Mesenchymal stem cell (in vitro differentiated cells and primary cell): ENCODE measurements at regions not wholly inside any gene's neighbourhood (a gene's known extent, or its start where the extent isn't known, plus 50 kb on each side); places are given as distances from the start of the nearest gene placed in this dataset.

Experiments used
- DNase-seq: peaks from one replicate; pipeline ENCODE4 v3.0.0-alpha.2; 2013
- H2AFZ ChIP-seq: one replicate; pipeline ENCODE4 v1.6.1; 2013; ENCODE audit warnings: low read depth, mild to moderate bottlenecking, control low read depth, inconsistent platforms, low read length, moderate library complexity
- H2AK5ac ChIP-seq: 2 replicates; pipeline ENCODE4 v1.6.1; 2013; ENCODE audit warnings: low read length, moderate library complexity, mild to moderate bottlenecking, inconsistent platforms; ENCODE audit not compliant: severe bottlenecking
- H2BK120ac ChIP-seq: one replicate; pipeline ENCODE4 v1.6.1; 2013; ENCODE audit warnings: low read depth, mild to moderate bottlenecking, inconsistent platforms, low read length, moderate library complexity
- H2BK12ac ChIP-seq, 2 experiments: one replicate each; pipeline ENCODE4 v1.6.1; 2013; ENCODE audit warnings: inconsistent platforms in 2 of 2, low read length in 2 of 2, mild to moderate bottlenecking in 2 of 2, moderate library complexity in 2 of 2, control low read depth in 1 of 2
- H2BK15ac ChIP-seq: one replicate; pipeline ENCODE4 v1.6.1; 2013; ENCODE audit warnings: mild to moderate bottlenecking, low read depth, inconsistent platforms; ENCODE audit not compliant: poor library complexity, severe bottlenecking
- H2BK5ac ChIP-seq: 2 replicates; pipeline ENCODE4 v1.6.1; 2013; ENCODE audit warnings: low read depth, mild to moderate bottlenecking, low read length, control low read depth, inconsistent platforms; ENCODE audit not compliant: poor library complexity, severe bottlenecking
- H3K14ac ChIP-seq, 2 experiments: one replicate each; pipeline ENCODE4 v1.6.1; 2013; ENCODE audit warnings: inconsistent platforms in 2 of 2, low read length in 2 of 2, control low read depth in 1 of 2, mild to moderate bottlenecking in 1 of 2, moderate library complexity in 1 of 2
- H3K18ac ChIP-seq, 2 experiments: one replicate each; pipeline ENCODE4 v1.6.1; 2013; ENCODE audit warnings: inconsistent platforms in 2 of 2, low read length in 2 of 2, control low read depth in 1 of 2, low read depth in 1 of 2, mild to moderate bottlenecking in 1 of 2
- H3K23ac ChIP-seq, 2 experiments: one replicate each; pipeline ENCODE4 v1.6.1; 2013; ENCODE audit warnings: inconsistent platforms in 2 of 2, low read length in 2 of 2, mild to moderate bottlenecking in 2 of 2, moderate library complexity in 2 of 2, control low read depth in 1 of 2
- H3K27ac ChIP-seq: 2 replicates; pipeline ENCODE4 v1.5.1; 2013; ENCODE audit warnings: mild to moderate bottlenecking, moderate library complexity, low read length, control low read depth, inconsistent platforms; ENCODE audit not compliant: poor library complexity, severe bottlenecking
- H3K27me3 ChIP-seq, 2 experiments: 2 replicates each; pipeline versions ENCODE4 v1.6.1 to v1.7.0; 2013; ENCODE audit warnings: low read length in 2 of 2, mild to moderate bottlenecking in 2 of 2, moderate library complexity in 2 of 2, control low read depth in 1 of 2, inconsistent platforms in 1 of 2; ENCODE audit not compliant: control insufficient read depth in 1 of 2, insufficient read depth in 1 of 2
- H3K36me3 ChIP-seq, 2 experiments: 2 replicates each; pipeline versions ENCODE4 v1.6.1 to v1.7.0; 2013; ENCODE audit warnings: low read length in 2 of 2, control low read depth in 1 of 2, inconsistent platforms in 1 of 2, low read depth in 1 of 2, mild to moderate bottlenecking in 1 of 2; ENCODE audit not compliant: insufficient read depth in 2 of 2, control insufficient read depth in 1 of 2
- H3K4ac ChIP-seq, 2 experiments: one replicate each; pipeline ENCODE4 v1.6.1; 2013; ENCODE audit warnings: inconsistent platforms in 2 of 2, low read length in 2 of 2, mild to moderate bottlenecking in 2 of 2, moderate library complexity in 2 of 2, control low read depth in 1 of 2, low read depth in 1 of 2
- H3K4me1 ChIP-seq: 2 replicates; pipeline ENCODE4 v1.6.1; 2013; ENCODE audit warnings: low read depth, low read length, control low read depth; ENCODE audit not compliant: control insufficient read depth, insufficient read depth
- H3K4me2 ChIP-seq: 2 replicates; pipeline ENCODE4 v1.6.1; 2013; ENCODE audit warnings: low read length, mild to moderate bottlenecking, inconsistent platforms; ENCODE audit not compliant: poor library complexity, severe bottlenecking
- H3K4me3 ChIP-seq, 2 experiments: 2 replicates each; pipeline versions ENCODE4 v1.5.1 to v1.7.0; 2013; ENCODE audit warnings: low read length in 2 of 2, mild to moderate bottlenecking in 2 of 2, control low read depth in 1 of 2, low read depth in 1 of 2; ENCODE audit not compliant: insufficient read depth in 1 of 2
- H3K79me1 ChIP-seq: replicated peaks from 2 replicates; pipeline ENCODE4 v1.6.1; 2013; ENCODE audit warnings: mild to moderate bottlenecking, control low read depth, low read length, inconsistent platforms; ENCODE audit not compliant: poor library complexity, severe bottlenecking
- H3K9ac ChIP-seq: 2 replicates; pipeline ENCODE4 v1.7.0; 2013; ENCODE audit warnings: mild to moderate bottlenecking, low read length, moderate library complexity
- H3K9me3 ChIP-seq: 2 replicates; pipeline ENCODE4 v1.7.0; 2013; ENCODE audit warnings: mild to moderate bottlenecking, low read length; ENCODE audit not compliant: control insufficient read depth
- H4K8ac ChIP-seq: one replicate; pipeline ENCODE4 v1.6.1; 2013; ENCODE audit warnings: inconsistent platforms, mild to moderate bottlenecking, low read length, moderate library complexity
- H4K91ac ChIP-seq: one replicate; pipeline ENCODE4 v1.6.1; 2013; ENCODE audit warnings: mild to moderate bottlenecking, low read length, inconsistent platforms
- WGBS: methylation state at CpG from one replicate; pipeline ENCODE4 v1.1.7; 2013; ENCODE audit warnings: mixed read lengths; 5-methylcytosine and 5-hydroxymethylcytosine counted together

- H2BK12ac ChIP-seq: no peak overlapping the region
Measured at GRCh38 chr4:138646383-138646782, 369.2 kb upstream of the NOCT start.

GRCh38 chr4:138645289-138645688, 370.3 kb upstream of the NOCT start:
- WGBS: 36% methylated on average over 2 of the region's 4 CpGs

More at GRCh38 chr4:138646383-138646782, 369.2 kb upstream of the NOCT start:
- H4K8ac ChIP-seq: no peak overlapping the region
- WGBS: 80% methylated on average over 2 of the region's 4 CpGs
- H3K27me3 ChIP-seq: no peaks in the 10 kb centered on the region
- DNase-seq: no peak
- H3K18ac ChIP-seq: no peak overlapping the region
- H3K4ac ChIP-seq: no peak overlapping the region
- no peak overlapping the region for H2BK15ac ChIP-seq
- no peak overlapping the region for H2AFZ ChIP-seq
- no peak overlapping the region for H2BK120ac ChIP-seq
- no peak overlapping the region for H3K14ac ChIP-seq
- H3K36me3 ChIP-seq: no peaks in the 10 kb centered on the region
- H4K91ac ChIP-seq: no peak overlapping the region
- no peak overlapping the region for H3K4me2 ChIP-seq
- no peak overlapping the region for H2AK5ac ChIP-seq
- no peak overlapping the region for H3K27ac ChIP-seq
- no peak overlapping the region for H3K23ac ChIP-seq
- H3K9ac ChIP-seq: no peak overlapping the region
- H3K4me3 ChIP-seq: no peak overlapping the region
- no peaks in the 10 kb centered on the region for H3K79me1 ChIP-seq
- peaks cover 7% of the 10 kb centered on the region for H3K4me1 ChIP-seq
- H3K9me3 ChIP-seq: no peaks in the 10 kb centered on the region
- H2BK5ac ChIP-seq: no peak overlapping the region

GRCh38 chr4:138644322-138644721, 371.3 kb upstream of the NOCT start:
- no peak overlapping the region for H3K23ac ChIP-seq
- no peak overlapping the region for H3K4ac ChIP-seq
- H3K4me3 ChIP-seq: no peak overlapping the region
- no peaks in the 10 kb centered on the region for H3K79me1 ChIP-seq
- H3K27ac ChIP-seq: no peak overlapping the region
- H2BK120ac ChIP-seq: no peak overlapping the region
- no peak overlapping the region for H4K8ac ChIP-seq
- H3K27me3 ChIP-seq: no peaks in the 10 kb centered on the region
- no peak overlapping the region for H2BK15ac ChIP-seq
- H3K14ac ChIP-seq: no peak overlapping the region
- no peak overlapping the region for H4K91ac ChIP-seq
- peaks cover 5% of the 10 kb centered on the region for H3K4me1 ChIP-seq
- no peaks in the 10 kb centered on the region for H3K9me3 ChIP-seq
- no peak overlapping the region for H2AK5ac ChIP-seq
- H3K4me2 ChIP-seq: no peak overlapping the region
- no peak overlapping the region for H3K9ac ChIP-seq
- no peak overlapping the region for H2BK12ac ChIP-seq
- H2AFZ ChIP-seq: no peak overlapping the region
- WGBS: 89% methylated on average over 5 of the region's 5 CpGs
- H2BK5ac ChIP-seq: no peak overlapping the region
- no peak overlapping the region for H3K18ac ChIP-seq
- DNase-seq: no peak
- H3K36me3 ChIP-seq: no peaks in the 10 kb centered on the region

More at GRCh38 chr4:138645289-138645688, 370.3 kb upstream of the NOCT start:
- Histone ChIP-seq H3K36me3 (no peaks in the 10 kb centered on the region), H2AK5ac (peak overlapping the region; percentile 81), H3K9ac (no peak overlapping the region), H2BK12ac (no peak overlapping the region), H3K9me3 (no peaks in the 10 kb centered on the region), H4K91ac (no peak overlapping the region), H3K4me1 (peaks cover 5% of the 10 kb centered on the region), H4K8ac (no peak overlapping the region), H2BK15ac (no peak overlapping the region), H3K27me3 (no peaks in the 10 kb centered on the region), H3K14ac (no peak overlapping the region), H3K27ac (no peak overlapping the region), H2BK120ac (no peak overlapping the region), H3K4ac (no peak overlapping the region), H3K23ac (no peak overlapping the region), H3K18ac (no peak overlapping the region), H2BK5ac (no peak overlapping the region), H3K4me2 (no peak overlapping the region), H2AFZ (no peak overlapping the region), H3K79me1 (no peaks in the 10 kb centered on the region), H3K4me3 (no peak overlapping the region)
- peak; percentile 22 for DNase-seq

GRCh38 chr4:138643827-138644226, 371.8 kb upstream of the NOCT start:
- H4K91ac ChIP-seq: no peak overlapping the region
- H3K36me3 ChIP-seq: no peaks in the 10 kb centered on the region
- H3K4ac ChIP-seq: no peak overlapping the region
- no peak overlapping the region for H2BK120ac ChIP-seq
- H3K18ac ChIP-seq: no peak overlapping the region
- WGBS: 83% methylated on average over 1 of the region's 1 CpG
- no peak overlapping the region for H2AK5ac ChIP-seq
- no peak overlapping the region for H2BK5ac ChIP-seq
- no peak overlapping the region for H3K23ac ChIP-seq
- peaks cover 5% of the 10 kb centered on the region for H3K4me1 ChIP-seq
- no peaks in the 10 kb centered on the region for H3K27me3 ChIP-seq
- H2AFZ ChIP-seq: no peak overlapping the region
- H3K79me1 ChIP-seq: no peaks in the 10 kb centered on the region
- no peak overlapping the region for H2BK12ac ChIP-seq
- H3K9ac ChIP-seq: no peak overlapping the region
- H3K14ac ChIP-seq: no peak overlapping the region
- H3K4me2 ChIP-seq: no peak overlapping the region
- no peak for DNase-seq
- no peak overlapping the region for H2BK15ac ChIP-seq
- no peak overlapping the region for H3K4me3 ChIP-seq
- H3K27ac ChIP-seq: no peak overlapping the region
- H4K8ac ChIP-seq: no peak overlapping the region
- no peaks in the 10 kb centered on the region for H3K9me3 ChIP-seq
